HG03039 (cell line): ENCODE measurements at regions not wholly inside any gene's neighbourhood (a gene's known extent, or its start where the extent isn't known, plus 50 kb on each side); places are given as distances from the start of the nearest gene placed in this dataset.
"Not testable (repeated sequence)": the region's sequence is repeated elsewhere in the genome, so short reads cannot be mapped to it uniquely, and the experiment has no call there.

ENCODE experiments used
- ATAC-seq: cut with Tn5 transposase; IDR thresholded peaks from one replicate; pipeline ENCODE4 v1.9.1; 2021; ENCODE audit warnings: mild to moderate bottlenecking, moderate library complexity; ENCODE audit not compliant: unreplicated experiment

GRCh38 chr6:48998574-48998973 lies 464.5 kb downstream of the MMUT start:
- ATAC-seq, result no peak

GRCh38 chr6:48996461-48997119 lies 466.5 kb downstream of the MMUT start:
- no peak for ATAC-seq

DNA sequence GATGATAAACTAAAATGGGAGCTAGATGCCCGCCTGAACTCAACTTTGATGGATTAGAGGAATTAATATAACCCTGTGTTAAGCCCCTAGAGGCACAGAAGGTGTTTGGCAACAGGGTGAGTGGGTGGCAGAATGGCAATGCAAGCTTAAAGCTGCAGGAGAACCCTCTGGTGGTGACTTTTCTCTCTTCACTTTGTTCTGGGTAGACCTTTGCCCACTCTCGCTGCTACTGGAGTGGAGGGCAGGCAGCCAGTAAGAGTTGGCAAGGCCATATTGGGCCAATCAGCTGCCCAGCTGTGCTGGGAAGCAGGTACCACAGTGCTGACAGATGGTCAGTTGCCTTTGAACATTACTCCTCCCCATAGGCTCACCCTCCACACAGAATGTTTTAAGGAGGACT lies 468.2 kb downstream of the MMUT start:
- ATAC-seq, result no peak

DNA sequence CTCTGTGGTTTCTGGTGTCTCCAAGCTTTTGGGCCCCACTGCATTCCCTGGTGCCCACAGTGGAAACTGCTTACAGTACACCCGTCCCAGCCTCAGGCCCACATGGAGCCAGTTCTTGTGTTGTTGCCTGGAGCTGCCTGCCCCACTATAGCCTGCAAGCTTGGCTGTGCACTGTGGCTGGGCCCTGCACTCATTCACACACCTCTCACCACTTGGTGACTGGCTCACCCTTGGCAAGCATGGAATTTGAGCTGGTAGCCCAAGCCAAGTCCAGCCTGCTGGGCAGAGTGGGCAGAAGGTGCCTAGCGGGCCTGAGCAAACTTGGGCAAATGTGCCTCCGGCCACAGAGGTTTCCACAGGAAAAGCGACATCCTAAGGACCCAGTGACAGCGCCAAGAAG lies 472.3 kb downstream of the MMUT start:
- no peak for ATAC-seq

DNA sequence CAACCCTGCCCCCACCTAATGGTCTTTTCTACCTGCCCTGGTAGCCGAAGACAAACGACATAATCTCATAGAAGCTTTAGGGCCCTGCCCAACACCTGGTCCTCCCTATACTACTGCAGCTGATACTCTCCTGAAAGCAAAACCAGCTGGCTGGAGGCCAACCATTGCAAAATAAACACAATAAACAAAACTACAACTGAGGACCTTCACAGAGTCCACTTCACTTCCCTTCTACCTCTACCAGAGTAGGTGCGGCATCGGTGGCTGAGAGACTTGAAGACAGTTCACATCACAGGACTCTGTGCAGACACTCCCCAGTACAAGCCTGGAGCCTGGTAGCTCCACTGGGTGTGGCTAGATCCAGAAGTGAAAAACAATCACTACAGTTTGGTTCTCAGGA lies 476.2 kb downstream of the MMUT start:
- no peak for ATAC-seq

DNA sequence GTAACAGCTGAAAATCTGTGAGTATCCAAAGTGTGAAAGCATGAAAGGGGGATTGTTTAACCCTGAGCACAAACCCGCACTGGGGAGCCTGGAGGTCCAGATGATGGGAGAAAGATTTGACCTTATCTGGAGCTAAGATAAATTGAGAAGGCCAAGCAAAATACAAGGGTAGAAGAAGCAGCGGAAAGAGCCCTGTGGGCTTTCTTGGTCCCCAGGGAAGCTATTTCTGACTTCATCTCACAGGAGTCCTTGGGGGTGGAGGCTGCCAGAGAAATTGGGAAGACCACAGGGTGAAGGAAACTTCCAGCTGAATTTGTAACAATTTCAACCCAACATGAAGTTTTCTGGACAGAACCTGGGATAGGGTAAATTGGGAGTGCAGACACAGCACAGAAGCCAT lies 476.9 kb downstream of the MMUT start:
- ATAC-seq, result no peak

- no peak for ATAC-seq
Observed at GRCh38 chr6:48985025-48985424, 478.0 kb downstream of the MMUT start.

DNA sequence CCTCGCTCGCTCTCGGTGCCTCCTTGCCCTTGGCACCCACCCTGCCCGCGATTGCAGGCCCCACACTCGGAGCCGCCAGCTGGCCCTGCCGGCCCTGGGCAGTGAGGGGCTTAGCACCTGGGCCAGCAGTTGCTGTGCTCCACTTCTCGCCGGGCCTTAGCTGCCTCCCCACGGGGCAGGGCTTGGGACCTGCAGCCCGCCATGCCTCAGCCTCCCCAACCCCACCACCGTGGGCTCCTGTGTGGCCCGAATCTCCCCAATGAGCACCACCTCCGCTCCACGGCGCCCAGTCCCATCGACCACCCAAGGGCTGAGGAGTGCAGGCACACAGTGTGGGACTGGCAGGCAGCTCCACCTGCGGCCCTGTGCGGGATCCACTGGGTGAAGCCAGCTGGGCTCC lies 479.1 kb downstream of the MMUT start:
- ATAC-seq, result not testable (repeated sequence)

DNA sequence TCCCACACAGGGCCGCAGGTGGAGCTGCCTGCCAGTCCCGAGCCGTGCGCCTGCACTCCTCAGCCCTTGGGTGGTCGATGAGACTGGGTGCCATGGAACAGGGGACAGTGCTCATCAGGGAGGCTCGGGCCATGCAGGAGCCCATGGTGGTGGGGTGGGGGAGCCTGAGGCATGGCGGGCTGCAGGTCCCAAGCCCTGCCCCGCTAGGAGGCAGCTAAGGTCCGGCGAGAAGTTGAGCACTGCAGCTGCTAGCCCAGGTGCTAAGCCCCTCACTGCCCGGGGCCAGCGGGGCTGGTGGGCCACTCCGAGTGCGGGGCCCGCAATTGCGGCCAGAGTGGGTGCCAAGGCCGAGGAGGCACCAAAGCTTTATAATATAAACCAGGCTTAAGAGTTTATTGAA lies 479.7 kb downstream of the MMUT start:
- no peak for ATAC-seq

- ATAC-seq, result no peak
Observed at GRCh38 chr6:48979806-48980205, 483.2 kb downstream of the MMUT start.

- no peak for ATAC-seq
Observed at GRCh38 chr6:48979085-48979484, 484.0 kb downstream of the MMUT start.

DNA sequence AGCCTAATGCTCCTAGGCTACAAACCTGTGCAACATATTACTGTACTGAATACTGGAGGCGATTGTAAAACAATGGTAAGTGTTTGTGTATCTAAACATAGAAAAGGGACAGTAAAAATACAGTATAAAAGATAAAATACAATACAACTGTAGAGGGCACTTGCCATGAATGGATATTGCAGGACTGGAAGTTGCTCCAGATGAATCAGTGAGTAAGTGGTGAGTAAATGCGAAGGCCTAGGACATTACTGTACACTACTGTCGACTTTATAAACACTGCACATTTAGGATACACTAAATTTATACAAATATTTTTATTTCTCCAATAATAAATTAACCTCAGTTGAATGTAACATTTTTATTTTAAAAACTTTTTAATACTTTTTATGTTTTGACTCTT lies 485.0 kb downstream of the MMUT start:
- no peak for ATAC-seq

GRCh38 chr6:48977573-48977972 lies 485.5 kb downstream of the MMUT start:
- ATAC-seq, result no peak

GRCh38 chr6:48973491-48973890 lies 489.6 kb downstream of the MMUT start:
- no peak for ATAC-seq

DNA sequence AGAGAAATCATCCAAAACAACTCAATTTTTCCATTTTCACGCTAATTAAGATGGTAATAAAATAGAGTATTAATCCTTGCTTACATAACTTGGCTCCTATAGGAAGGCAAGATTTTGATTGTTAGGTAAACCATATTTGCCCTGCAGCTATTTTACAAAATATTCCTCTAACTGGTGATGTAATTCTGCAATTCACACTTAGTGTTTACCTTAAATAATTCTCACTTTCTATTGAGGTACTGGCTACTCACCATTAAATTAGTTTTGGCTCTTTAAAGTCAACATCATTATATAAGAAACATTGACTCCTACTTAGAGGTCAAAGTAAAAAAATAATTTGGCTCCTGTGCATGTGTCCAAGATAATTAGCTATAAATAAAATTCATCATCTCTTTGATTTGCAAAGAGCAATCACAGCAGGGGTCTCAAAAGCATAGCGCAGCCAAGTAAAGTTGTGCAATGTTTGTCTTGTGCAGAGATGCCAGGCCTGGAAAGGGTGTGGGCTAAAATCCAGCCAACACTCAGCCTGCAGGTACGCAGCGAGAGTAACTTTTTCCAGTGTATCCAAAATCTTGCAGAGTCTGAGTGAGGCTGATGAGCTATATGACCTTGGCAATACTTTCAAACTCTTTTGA lies 501.2 kb downstream of the MMUT start:
- no peak for ATAC-seq

DNA sequence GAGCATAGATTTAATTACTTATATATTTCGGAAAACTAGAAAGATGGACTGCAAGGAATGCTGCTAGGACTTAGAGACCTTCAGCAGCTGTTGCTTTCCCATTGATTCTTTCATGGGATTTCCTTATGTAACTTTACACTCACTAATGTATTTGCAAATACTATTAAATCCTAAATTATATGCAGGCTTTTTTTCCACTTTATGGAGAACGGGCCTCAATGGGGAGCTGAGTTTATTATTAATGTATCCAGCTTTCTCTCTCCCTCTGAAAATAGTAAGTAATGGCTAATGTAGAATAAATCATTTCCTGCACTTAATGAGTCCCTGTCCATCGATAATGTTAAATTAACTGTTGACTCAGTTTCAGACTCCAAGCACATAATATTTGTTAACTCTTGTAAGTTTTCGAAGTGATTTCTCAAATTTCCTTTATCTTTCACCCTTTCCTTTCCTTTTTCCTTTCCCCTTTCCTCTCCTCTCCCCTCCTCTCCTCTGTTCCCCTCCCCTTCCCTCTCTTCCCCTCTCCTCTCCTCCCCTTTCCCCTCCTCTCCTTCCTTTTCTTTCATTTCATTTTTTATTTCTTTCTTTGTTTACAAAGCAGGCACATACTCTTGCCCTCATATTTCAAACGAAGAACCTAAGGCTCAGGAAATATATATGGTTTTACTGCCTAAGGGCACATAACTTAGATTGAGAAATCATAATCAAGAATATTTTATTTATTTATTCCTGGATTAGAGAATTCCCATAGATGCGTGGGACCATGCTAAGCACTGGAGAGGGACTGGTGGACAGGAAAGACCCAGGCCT lies 503.6 kb downstream of the MMUT start:
- no peak for ATAC-seq

GRCh38 chr6:48957781-48958180 lies 505.3 kb downstream of the MMUT start:
- ATAC-seq, result no peak

- no peak for ATAC-seq
Observed at GRCh38 chr6:48951917-48952316, 511.1 kb downstream of the MMUT start.

- ATAC-seq, result not testable (repeated sequence)
Observed at GRCh38 chr6:48944276-48944675, 518.8 kb downstream of the MMUT start.

DNA sequence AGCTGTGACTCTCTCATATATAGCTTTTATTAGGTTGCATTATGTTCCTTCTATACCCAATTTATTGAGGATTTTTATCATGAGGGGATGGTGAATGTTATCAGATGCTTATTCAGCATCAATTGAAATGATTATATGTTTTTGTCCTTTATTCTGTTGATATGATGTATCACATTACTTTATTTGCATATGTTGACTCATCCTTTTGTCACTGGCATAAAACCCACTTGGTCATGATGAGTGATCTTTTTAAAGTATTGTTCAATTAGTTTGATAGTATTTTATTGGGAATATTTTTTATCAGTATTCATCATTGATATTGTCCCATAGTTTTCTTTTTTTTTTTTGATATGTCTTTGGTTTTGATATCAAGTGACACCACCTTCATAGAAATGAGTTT lies 529.9 kb downstream of the MMUT start:
- no peak for ATAC-seq

GRCh38 chr6:48928937-48929336 lies 534.1 kb downstream of the MMUT start:
- ATAC-seq, result no peak

DNA sequence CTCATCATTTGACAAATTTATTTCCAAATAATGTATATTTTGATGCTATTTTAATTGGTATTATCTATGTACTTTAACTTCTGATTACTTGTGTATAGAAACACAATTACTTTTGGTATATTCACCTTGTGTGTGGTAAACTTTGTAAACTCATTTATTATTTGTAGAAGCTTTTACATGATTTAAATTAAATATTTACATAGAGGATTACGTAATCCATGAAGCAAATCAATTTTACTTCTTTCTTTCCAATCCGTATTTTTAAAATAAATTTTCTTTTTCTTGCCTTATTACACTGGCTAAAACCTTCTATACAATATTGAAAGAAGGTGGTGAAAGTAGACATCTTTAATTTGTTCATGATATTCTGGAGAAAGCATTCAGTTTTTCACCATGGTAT lies 540.2 kb downstream of the MMUT start:
- no peak for ATAC-seq
